ENCODE measurements at regions not wholly inside any gene's neighbourhood (a gene's known extent, or its start where the extent isn't known, plus 50 kb on each side); places are given as distances from the start of the nearest gene placed in this dataset.

GRCh38 chr1:73772941-73773340 lies 425.0 kb downstream of the LRRIQ3 start:
- H4K20me1 ChIP-seq (replicated peaks; ENCODE audit: control insufficient read depth, extremely low read depth, insufficient read depth, low read length) = no peaks in the 10 kb centered on the region
- no peak overlapping the region for H3K4me3 ChIP-seq (replicated peaks in 1 of 3; ENCODE audit: insufficient read depth in 1 of 3, low read depth in 1 of 3, low read length in 3 of 3)
- no peak overlapping the region for H2AFZ ChIP-seq (ENCODE audit: low read depth, low read length)
- no peak overlapping the region for H3K9ac ChIP-seq (replicated peaks; ENCODE audit: extremely low read depth, insufficient read depth, low read length)
- no peaks in the 10 kb centered on the region for H3K27me3 ChIP-seq (ENCODE audit: control insufficient read depth in 2 of 2, insufficient read depth in 2 of 2, low read length in 2 of 2)
- H3K9me3 ChIP-seq (replicated peaks; ENCODE audit: control insufficient read depth, insufficient read depth, low read length) = no peaks in the 10 kb centered on the region
- H3K79me2 ChIP-seq (ENCODE audit: control insufficient read depth, insufficient read depth, low read length) = no peaks in the 10 kb centered on the region
- dilution Hi-C loops (cut with MboI; ENCODE audit: extremely low pct_ligation_motif_present, low sequenced_read_pairs) = no loop called here
- FAIRE-seq (no peak), DNase-seq (ENCODE audit: low read depth, low spot score) (no peak)
- ChIA-PET CTCF (no interaction called here), POLR2A (no interaction called here)
- H3K36me3 ChIP-seq (ENCODE audit: control insufficient read depth in 2 of 2, extremely low read depth in 1 of 2, insufficient read depth in 2 of 2, low read length in 2 of 2) = no peaks in the 10 kb centered on the region
- H3K27ac ChIP-seq (ENCODE audit: insufficient read depth, low read depth, low read length) = no peak overlapping the region
- intact Hi-C loops (cut with micrococcal nuclease) = no loop called here
- BruUV-seq (replicated peaks) = no TSS peak
- TF ChIP-seq JUN (IDR thresholded peaks at IDR 0.05; ENCODE audit: borderline replicate concordance, insufficient read depth, insufficient read length, low read depth) (no peak), CTCF (IDR thresholded peaks at IDR 0.05; ENCODE audit: extremely low read depth in 1 of 2, insufficient read depth in 1 of 2, low read depth in 1 of 2, low read length in 2 of 2) (no peak), POLR2AphosphoS5 (IDR thresholded peaks at IDR 0.05; ENCODE audit: insufficient read depth, low read depth, low read length) (no peak), MYC (IDR thresholded peaks at IDR 0.05; ENCODE audit: low read depth, low read length) (no peak), FOS (IDR thresholded peaks at IDR 0.05; ENCODE audit: borderline replicate concordance, insufficient read depth, low read length) (no peak), POLR2A (IDR thresholded peaks at IDR 0.05; ENCODE audit: low read depth, low read length) (no peak), MAX (IDR thresholded peaks at IDR 0.05; ENCODE audit: insufficient read depth, insufficient read length) (no peak), EZH2 (IDR thresholded peaks at IDR 0.05; ENCODE audit: borderline replicate concordance, low read depth, low read length, severe bottlenecking) (no peak), GATA2 (IDR thresholded peaks at IDR 0.05; ENCODE audit: insufficient read depth, insufficient read length, low read depth, low read length) (no peak)
- no peak overlapping the region for H3K4me2 ChIP-seq (ENCODE audit: insufficient read depth, low read length)
- H3K4me1 ChIP-seq (ENCODE audit: control insufficient read depth, extremely low read depth, insufficient read depth, low read length) = no peaks in the 10 kb centered on the region
- H3K9me1 ChIP-seq (replicated peaks; ENCODE audit: control insufficient read depth, extremely low read depth, insufficient read depth, low read length) = no peaks in the 10 kb centered on the region

Measured in endothelial cell of umbilical vein (primary cell).